Right lobe of liver (tissue), 4 donors: ENCODE measurements at regions not wholly inside any gene's neighbourhood (a gene's known extent, or its start where the extent isn't known, plus 50 kb on each side); places are given as distances from the start of the nearest gene placed in this dataset.

Experiments
- CTCF ChIP-seq, 4 donors: fragments of 200-600 bp in 3 of 4; fragments of 450-650 bp in 1 of 4; IDR thresholded peaks; one replicate each; pipeline versions ENCODE4 v1.5.1 to v1.8.0; 2016 to 2022; ENCODE audit warnings: antibody characterized with exemption in 4 of 4, mild to moderate bottlenecking in 2 of 4
- POLR2A ChIP-seq: fragments of 450-650 bp; IDR thresholded peaks from one replicate; pipeline ENCODE4 v1.6.1; 2017; ENCODE audit warnings: antibody characterized with exemption, mild to moderate bottlenecking
- donor health status: DM: no; HTN: no; CAD: no.
- donor health status: DM: no; HTN: no; CAD: no.
- donor health status: DM: no; HTN: yes; CAD: no.

GRCh38 chr19:31817971-31818797 is 468.9 kb upstream of the TSHZ3 start:
- TF ChIP-seq CTCF (IDR thresholded peaks at IDR 0.05) (no peak), POLR2A (no peak)
